ENCODE measurements at regions not wholly inside any gene's neighbourhood (a gene's known extent, or its start where the extent isn't known, plus 50 kb on each side); places are given as distances from the start of the nearest gene placed in this dataset.

DNA sequence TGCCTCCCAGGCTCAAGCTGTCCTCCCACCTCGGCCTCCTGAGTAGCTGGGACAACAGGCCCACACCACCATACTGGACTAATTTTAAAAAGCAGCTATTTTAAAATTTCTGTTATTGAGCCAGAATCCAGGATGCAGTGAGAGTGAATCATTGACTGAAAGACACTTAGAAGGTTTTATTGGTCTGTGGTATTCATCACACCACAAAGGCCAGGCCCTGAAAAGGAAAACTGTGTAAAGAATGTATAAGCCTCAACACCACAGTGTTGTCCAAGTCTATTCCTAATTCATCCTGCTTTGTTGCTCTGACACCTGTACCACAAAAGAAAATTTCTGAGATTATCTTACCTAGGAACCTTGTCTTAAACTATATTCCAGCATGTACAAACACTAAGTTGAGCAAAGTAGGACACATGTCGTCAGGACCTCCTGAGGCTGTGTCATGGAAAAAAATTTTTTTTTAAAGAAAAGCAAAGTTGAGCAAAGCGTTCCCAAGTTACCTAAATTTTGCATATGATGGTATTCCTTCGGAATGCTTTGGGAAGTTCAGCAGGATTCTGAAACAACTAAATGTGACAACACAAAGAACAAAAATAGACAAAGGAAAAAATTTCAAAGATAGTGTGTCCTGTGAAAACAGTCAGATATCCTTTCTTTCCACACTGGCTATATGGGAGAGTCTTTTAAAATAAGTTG, 129.6 kb upstream of the MKLN1 start:
- H3K4me3 ChIP-seq (ENCODE audit: low read depth, low read length), result no peak overlapping the region
- no peak for TF ChIP-seq CTCF (IDR thresholded peaks at IDR 0.05; ENCODE audit: borderline replicate concordance, insufficient read depth, low read depth, low read length)

GRCh38 chr7:131202451-131202850, 125.2 kb upstream of the MKLN1 start:
- H3K4me3 ChIP-seq (ENCODE audit: low read depth, low read length), result no peak overlapping the region
- TF ChIP-seq CTCF (IDR thresholded peaks at IDR 0.05; ENCODE audit: borderline replicate concordance, insufficient read depth, low read depth, low read length), result no peak

GRCh38 chr7:131203291-131203976, 124.2 kb upstream of the MKLN1 start:
- H3K4me3 ChIP-seq (ENCODE audit: low read depth, low read length), result no peak overlapping the region
- TF ChIP-seq CTCF (IDR thresholded peaks at IDR 0.05; ENCODE audit: borderline replicate concordance, insufficient read depth, low read depth, low read length), result no peak

GRCh38 chr7:131208777-131209176, 118.9 kb upstream of the MKLN1 start:
- no peak overlapping the region for H3K4me3 ChIP-seq (ENCODE audit: low read depth, low read length)
- TF ChIP-seq CTCF (IDR thresholded peaks at IDR 0.05; ENCODE audit: borderline replicate concordance, insufficient read depth, low read depth, low read length), result no peak

DNA sequence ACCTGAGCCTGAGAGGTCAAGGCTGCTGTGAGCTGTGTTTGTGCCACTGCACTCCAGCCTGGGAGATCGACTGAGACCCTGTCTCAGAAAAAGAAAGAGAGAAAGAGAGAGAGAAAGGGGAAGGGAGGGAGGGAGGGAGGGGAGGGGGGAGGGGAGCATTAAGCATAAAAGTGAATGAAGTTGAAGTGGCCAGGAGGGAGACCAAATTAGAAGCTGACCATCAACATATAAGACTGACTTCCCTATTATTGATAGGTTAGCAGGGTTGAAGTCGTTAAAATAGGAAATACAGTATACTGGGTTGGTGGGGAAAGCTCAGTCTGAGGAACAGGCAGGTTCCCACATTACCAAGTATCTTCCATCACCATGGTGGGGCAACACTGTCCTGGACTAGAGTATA, 117.1 kb upstream of the MKLN1 start:
- no peak for TF ChIP-seq CTCF (IDR thresholded peaks at IDR 0.05; ENCODE audit: borderline replicate concordance, insufficient read depth, low read depth, low read length)
- H3K4me3 ChIP-seq (ENCODE audit: low read depth, low read length), result no peak overlapping the region

GRCh38 chr7:131211500-131211899, 116.2 kb upstream of the MKLN1 start:
- TF ChIP-seq CTCF (IDR thresholded peaks at IDR 0.05; ENCODE audit: borderline replicate concordance, insufficient read depth, low read depth, low read length), result no peak
- H3K4me3 ChIP-seq (ENCODE audit: low read depth, low read length), result no peak overlapping the region

DNA sequence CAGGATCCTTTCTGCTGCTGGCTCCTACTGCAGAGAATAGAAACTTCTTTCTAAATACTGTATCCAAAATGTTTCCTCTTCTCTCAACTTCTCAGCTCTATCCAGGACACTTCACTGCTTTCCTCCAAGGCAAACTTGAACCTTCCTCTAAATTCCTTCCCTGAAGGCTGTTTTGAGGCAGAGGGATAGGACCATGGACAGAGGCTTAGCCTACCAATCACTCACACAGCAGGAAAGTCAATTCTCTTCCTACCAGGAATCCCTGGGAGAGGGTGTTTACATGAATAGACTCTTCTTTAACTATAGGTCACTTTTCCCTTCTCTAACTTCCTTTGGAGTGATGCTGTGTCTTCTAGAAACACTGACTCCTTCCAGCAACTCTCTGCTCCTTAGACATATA, 115.6 kb upstream of the MKLN1 start:
- TF ChIP-seq CTCF (IDR thresholded peaks at IDR 0.05; ENCODE audit: borderline replicate concordance, insufficient read depth, low read depth, low read length), result no peak
- H3K4me3 ChIP-seq (ENCODE audit: low read depth, low read length), result no peak overlapping the region
